ENCODE measurements at regions not wholly inside any gene's neighbourhood (a gene's known extent, or its start where the extent isn't known, plus 50 kb on each side); places are given as distances from the start of the nearest gene placed in this dataset.

GRCh38 chr5:92695123-92696003 lies 885.7 kb downstream of the NR2F1-AS1 start:
- TF ChIP-seq EP300 (conservative IDR thresholded peaks at IDR 0.05; ENCODE audit: poor library complexity, severe bottlenecking) (no peak), EZH2 (IDR thresholded peaks at IDR 0.05; ENCODE audit: borderline replicate concordance, insufficient read depth, low read length, poor library complexity, severe bottlenecking) (no peak), SMC3 (conservative IDR thresholded peaks at IDR 0.05; ENCODE audit: poor library complexity) (no peak), CTCF (IDR thresholded peaks at IDR 0.05; ENCODE audit: poor library complexity, severe bottlenecking) (no peak), POLR2AphosphoS5 (IDR thresholded peaks at IDR 0.05) (no peak), REST (IDR thresholded peaks at IDR 0.05; ENCODE audit: borderline replicate concordance) (no peak)
